ENCODE measurements at regions not wholly inside any gene's neighbourhood (a gene's known extent, or its start where the extent isn't known, plus 50 kb on each side); places are given as distances from the start of the nearest gene placed in this dataset.

DNA sequence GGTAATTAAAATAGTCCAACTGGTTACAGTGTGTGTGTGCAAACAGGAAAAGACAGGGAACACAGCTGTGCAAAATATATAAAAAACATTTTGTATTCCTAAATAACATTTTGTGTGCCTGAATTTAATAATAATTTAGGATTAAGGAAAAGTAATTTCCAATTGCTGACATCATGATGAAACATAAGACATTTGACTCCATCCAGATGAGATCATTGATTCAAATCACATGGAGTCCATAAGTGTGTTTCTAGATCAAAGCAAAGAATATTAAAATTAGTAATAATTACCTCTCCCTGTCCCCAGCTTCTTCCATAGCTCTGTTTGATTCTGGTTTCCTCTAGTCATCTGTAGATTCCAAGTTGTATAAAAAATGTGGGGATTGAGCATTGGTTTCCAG is 64.6 kb upstream of the BTN3A2 start:
- TF ChIP-seq, protein P1, sequence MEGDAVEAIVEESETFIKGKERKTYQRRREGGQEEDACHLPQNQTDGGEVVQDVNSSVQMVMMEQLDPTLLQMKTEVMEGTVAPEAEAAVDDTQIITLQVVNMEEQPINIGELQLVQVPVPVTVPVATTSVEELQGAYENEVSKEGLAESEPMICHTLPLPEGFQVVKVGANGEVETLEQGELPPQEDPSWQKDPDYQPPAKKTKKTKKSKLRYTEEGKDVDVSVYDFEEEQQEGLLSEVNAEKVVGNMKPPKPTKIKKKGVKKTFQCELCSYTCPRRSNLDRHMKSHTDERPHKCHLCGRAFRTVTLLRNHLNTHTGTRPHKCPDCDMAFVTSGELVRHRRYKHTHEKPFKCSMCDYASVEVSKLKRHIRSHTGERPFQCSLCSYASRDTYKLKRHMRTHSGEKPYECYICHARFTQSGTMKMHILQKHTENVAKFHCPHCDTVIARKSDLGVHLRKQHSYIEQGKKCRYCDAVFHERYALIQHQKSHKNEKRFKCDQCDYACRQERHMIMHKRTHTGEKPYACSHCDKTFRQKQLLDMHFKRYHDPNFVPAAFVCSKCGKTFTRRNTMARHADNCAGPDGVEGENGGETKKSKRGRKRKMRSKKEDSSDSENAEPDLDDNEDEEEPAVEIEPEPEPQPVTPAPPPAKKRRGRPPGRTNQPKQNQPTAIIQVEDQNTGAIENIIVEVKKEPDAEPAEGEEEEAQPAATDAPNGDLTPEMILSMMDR (IDR thresholded peaks at IDR 0.05) = no peak
- TF ChIP-seq ZFX (IDR thresholded peaks at IDR 0.05; ENCODE audit: borderline replicate concordance) = no peak

All from 22Rv1 (cell line).